ENCODE measurements at regions not wholly inside any gene's neighbourhood (a gene's known extent, or its start where the extent isn't known, plus 50 kb on each side); places are given as distances from the start of the nearest gene placed in this dataset.
"Not testable (repeated sequence)": the region's sequence is repeated elsewhere in the genome, so short reads cannot be mapped to it uniquely, and the experiment has no call there.

- not testable (repeated sequence) for DNase-seq
These were observed 104.5 kb downstream of the ZNF33B start for GRCh38 chr10:42533866-42534265.

- no peak for DNase-seq
These were observed 105.4 kb downstream of the ZNF33B start for GRCh38 chr10:42532996-42533395.

GRCh38 chr10:42523098-42523497, 115.3 kb downstream of the ZNF33B start:
- no peak for DNase-seq

GRCh38 chr10:42519761-42520460, 118.5 kb downstream of the ZNF33B start:
- no peak for DNase-seq

- DNase-seq: no peak
These were observed 119.3 kb downstream of the ZNF33B start for GRCh38 chr10:42519079-42519478.

- DNase-seq: no peak
These were observed 124.4 kb downstream of the ZNF33B start for GRCh38 chr10:42513921-42514320.

- DNase-seq: no peak
These were observed 146.6 kb downstream of the ZNF33B start for GRCh38 chr10:42491801-42492200.

- no peak for DNase-seq
These were observed 147.3 kb downstream of the ZNF33B start for GRCh38 chr10:42491001-42491592.

GRCh38 chr10:42490368-42490767, 148.0 kb downstream of the ZNF33B start:
- DNase-seq: no peak

- DNase-seq: no peak
These were observed 150.0 kb downstream of the ZNF33B start for GRCh38 chr10:42488416-42488815.

GRCh38 chr10:42482411-42482810, 156.0 kb downstream of the ZNF33B start:
- no peak for DNase-seq

GRCh38 chr10:42479057-42479456, 159.3 kb downstream of the ZNF33B start:
- DNase-seq: no peak

- no peak for DNase-seq
These were observed 161.2 kb downstream of the ZNF33B start for GRCh38 chr10:42477170-42477569.

- no peak for DNase-seq
These were observed 162.3 kb downstream of the ZNF33B start for GRCh38 chr10:42476101-42476500.

GRCh38 chr10:42475168-42476098, 162.9 kb downstream of the ZNF33B start:
- no peak for DNase-seq

GRCh38 chr10:42454313-42454712, 184.1 kb downstream of the ZNF33B start:
- DNase-seq: no peak

- no peak for DNase-seq
These were observed 207.3 kb downstream of the ZNF33B start for GRCh38 chr10:42431095-42431494.

- no peak for DNase-seq
These were observed 209.8 kb downstream of the ZNF33B start for GRCh38 chr10:42428534-42428933.

GRCh38 chr10:42422911-42423310, 215.5 kb downstream of the ZNF33B start:
- DNase-seq: no peak

- DNase-seq: no peak
These were observed 216.6 kb downstream of the ZNF33B start for GRCh38 chr10:42421812-42422211.

GRCh38 chr10:42419789-42420188, 218.6 kb downstream of the ZNF33B start:
- no peak for DNase-seq

- DNase-seq: no peak
These were observed 257.3 kb downstream of the ZNF33B start for GRCh38 chr10:42380926-42381547.

- DNase-seq: no peak
These were observed 270.7 kb downstream of the ZNF33B start for GRCh38 chr10:42367532-42368230.

Data from activated CD4-positive, alpha-beta T cell treated with anti-CD3 and anti-CD28 coated beads, Interleukin-2, amount 50 U/mL, for 4 hours (primary cell).